ENCODE measurements at regions not wholly inside any gene's neighbourhood (a gene's known extent, or its start where the extent isn't known, plus 50 kb on each side); places are given as distances from the start of the nearest gene placed in this dataset.

- intact Hi-C loops (cut with DNase I, micrococcal nuclease) = loop anchor here in 1 of 2 donors (2.0 to 5.0 kb wide), 2 partner anchors 169 to 469 kb away; no protein-coding TSS in a partner anchor
- Histone ChIP-seq H3K4me1 (ENCODE audit: low read depth) (peaks cover 12% of the 10 kb centered on the region), H3K36me3 (ENCODE audit: low read depth) (no peaks in the 10 kb centered on the region), H3K4me3 (no peak overlapping the region), H3K9me3 (no peaks in the 10 kb centered on the region)
- no peak for ATAC-seq
- TF ChIP-seq CTCF (IDR thresholded peaks at IDR 0.05) = no peak
- DNase-seq = no peak
Measured at GRCh38 chr7:25893436-25893835, 258.6 kb upstream of the NFE2L3 start.

- intact Hi-C loops (cut with DNase I, micrococcal nuclease) = loop anchor here in 1 of 2 donors (2.0 to 5.0 kb wide), 2 partner anchors 51 to 468 kb away; no protein-coding TSS in a partner anchor
- Histone ChIP-seq H3K36me3 (ENCODE audit: low read depth) (no peaks in the 10 kb centered on the region), H3K9me3 (no peaks in the 10 kb centered on the region), H3K4me1 (ENCODE audit: low read depth) (peaks cover 12% of the 10 kb centered on the region), H3K4me3 (no peak overlapping the region)
- TF ChIP-seq CTCF (IDR thresholded peaks at IDR 0.05) = no peak
- DNase-seq = peak; percentile 40 to 49 (median 48)
- peak; percentile 81 for ATAC-seq
Measured at GRCh38 chr7:25894002-25894901, 257.7 kb upstream of the NFE2L3 start.

DNA sequence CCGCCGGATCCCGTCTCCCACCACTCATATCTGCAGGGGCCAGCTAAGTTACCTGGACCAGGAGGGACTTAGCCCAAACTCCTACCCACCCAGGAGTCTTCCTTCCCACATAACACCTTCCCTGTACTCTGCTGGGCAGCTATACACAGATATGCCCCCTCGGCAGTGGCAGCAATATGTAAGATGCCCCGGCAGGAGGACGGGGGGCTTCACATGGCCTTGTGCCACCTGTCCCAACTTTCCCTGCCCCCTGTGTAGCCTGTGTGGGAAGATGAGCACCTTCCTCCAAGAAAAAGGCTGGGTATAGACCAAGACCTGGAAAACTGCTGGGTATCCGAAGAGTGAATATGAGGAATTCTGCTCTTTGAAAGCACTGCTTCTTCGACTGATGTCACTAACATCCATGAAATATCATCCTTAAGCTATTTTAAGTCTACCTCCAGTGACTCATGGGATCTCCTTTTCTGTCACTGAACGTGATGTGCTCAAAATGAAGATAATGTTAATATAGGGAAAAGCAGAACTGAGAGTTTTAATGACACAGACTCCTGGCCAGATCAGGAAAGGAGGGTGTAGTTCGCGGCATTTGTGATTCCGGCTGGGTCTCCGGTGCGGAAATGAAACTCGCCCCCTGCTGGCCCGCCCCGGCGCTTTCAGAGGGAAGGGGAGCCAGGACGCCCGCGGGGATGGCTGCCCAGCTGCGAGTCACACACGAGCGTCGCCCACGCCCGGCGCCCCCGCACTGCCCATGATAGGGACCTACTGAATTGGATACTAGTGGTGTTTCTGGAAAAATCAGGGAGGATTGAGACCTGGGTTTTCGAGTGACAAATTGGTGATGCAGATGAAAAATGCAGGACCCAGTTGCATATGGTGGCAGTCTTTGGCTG, 256.9 kb upstream of the NFE2L3 start:
- Histone ChIP-seq H3K9me3 (no peaks in the 10 kb centered on the region), H3K4me1 (ENCODE audit: low read depth) (peaks cover 12% of the 10 kb centered on the region), H3K36me3 (ENCODE audit: low read depth) (no peaks in the 10 kb centered on the region), H3K4me3 (no peak overlapping the region)
- intact Hi-C loops (cut with DNase I, micrococcal nuclease) = loop anchor here in 1 of 2 donors (2.0 to 5.0 kb wide), 2 partner anchors 50 to 467 kb away; no protein-coding TSS in a partner anchor
- DNase-seq (peak; percentile 81 to 84 (median 82)), ATAC-seq (peak; percentile 82)
- TF ChIP-seq CTCF (IDR thresholded peaks at IDR 0.05) = peak; percentile 72

GRCh38 chr7:25895792-25896171, 256.2 kb upstream of the NFE2L3 start:
- Histone ChIP-seq H3K4me3 (no peak overlapping the region), H3K36me3 (ENCODE audit: low read depth) (no peaks in the 10 kb centered on the region), H3K4me1 (ENCODE audit: low read depth) (peaks cover 12% of the 10 kb centered on the region), H3K9me3 (no peaks in the 10 kb centered on the region)
- ATAC-seq = no peak
- no peak for DNase-seq
- no peak for TF ChIP-seq CTCF (IDR thresholded peaks at IDR 0.05)
- intact Hi-C loops (cut with DNase I, micrococcal nuclease) = loop anchor here in 1 of 2 donors (2.0 kb wide), 1 partner anchor 49 kb away; no protein-coding TSS in a partner anchor

- ATAC-seq (no peak), DNase-seq (no peak)
- intact Hi-C loops (cut with DNase I, micrococcal nuclease) = no loop called here
- Histone ChIP-seq H3K36me3 (ENCODE audit: low read depth) (no peaks in the 10 kb centered on the region), H3K9me3 (no peaks in the 10 kb centered on the region), H3K4me3 (no peak overlapping the region), H3K4me1 (ENCODE audit: low read depth) (peaks cover 12% of the 10 kb centered on the region)
- no peak for TF ChIP-seq CTCF (IDR thresholded peaks at IDR 0.05)
Measured at GRCh38 chr7:25897261-25897782, 254.7 kb upstream of the NFE2L3 start.
